ENCODE measurements at regions not wholly inside any gene's neighbourhood (a gene's known extent, or its start where the extent isn't known, plus 50 kb on each side); places are given as distances from the start of the nearest gene placed in this dataset.

GRCh38 chr7:33813331-33813730 is 92.0 kb upstream of the BMPER start:
- no peak overlapping the region for H3K27ac Mint-ChIP-seq

GRCh38 chr7:33814400-33814799 is 90.9 kb upstream of the BMPER start:
- no peak for DNase-seq
- Mint-ChIP-seq H3K27ac (no peak overlapping the region), H3K4me3 (no peak overlapping the region), H3K36me3 (no peaks in the 10 kb centered on the region), H3K4me1 (no peaks in the 10 kb centered on the region), H3K27me3 (peaks cover 5 to 17% (median 7%) of the 10 kb centered on the region in 3 donors), H3K9me3 (peaks cover 0 to 6% (median 2%) of the 10 kb centered on the region in 7 donors)
- no peak for ATAC-seq (ENCODE audit: low read depth in 2 of 2)

More at GRCh38 chr7:33813331-33813730, 92.0 kb upstream of the BMPER start:
- Mint-ChIP-seq H3K4me3 (no peak overlapping the region), H3K36me3 (no peaks in the 10 kb centered on the region), H3K4me1 (no peaks in the 10 kb centered on the region), H3K9me3 (peaks cover 0 to 6% (median 2%) of the 10 kb centered on the region in 7 donors), H3K27me3 (peaks cover 5 to 17% (median 7%) of the 10 kb centered on the region in 3 donors)
- no peak for DNase-seq
- no peak for ATAC-seq (ENCODE audit: low read depth in 2 of 2)

- H3K4me3 Mint-ChIP-seq: no peak overlapping the region
- H3K27me3 Mint-ChIP-seq: peaks cover 5 to 17% (median 7%) of the 10 kb centered on the region in 3 donors
- ATAC-seq (ENCODE audit: low read depth in 2 of 2) (no peak), DNase-seq (no peak)
- peaks cover 2 to 11% (median 5%) of the 10 kb centered on the region in 7 donors for H3K9me3 Mint-ChIP-seq
- no peaks in the 10 kb centered on the region for H3K4me1 Mint-ChIP-seq
- peaks cover 0 to 3% of the 10 kb centered on the region in 2 donors for H3K36me3 Mint-ChIP-seq
- no peak overlapping the region for H3K27ac Mint-ChIP-seq
Measured at GRCh38 chr7:33814936-33815335, 90.4 kb upstream of the BMPER start.

GRCh38 chr7:33815336-33815735 is 90.0 kb upstream of the BMPER start:
- H3K36me3 Mint-ChIP-seq: peaks cover 0 to 7% of the 10 kb centered on the region in 2 donors
- H3K27ac Mint-ChIP-seq: no peak overlapping the region
- H3K9me3 Mint-ChIP-seq: peaks cover 5 to 15% (median 8%) of the 10 kb centered on the region in 7 donors
- DNase-seq (no peak), ATAC-seq (ENCODE audit: low read depth in 2 of 2) (no peak)
- H3K4me1 Mint-ChIP-seq: no peaks in the 10 kb centered on the region
- no peak overlapping the region for H3K4me3 Mint-ChIP-seq
- H3K27me3 Mint-ChIP-seq: peaks cover 5 to 17% (median 7%) of the 10 kb centered on the region in 3 donors

- Mint-ChIP-seq H3K4me1 (no peaks in the 10 kb centered on the region), H3K4me3 (no peak overlapping the region), H3K9me3 (peaks cover 7 to 19% (median 10%) of the 10 kb centered on the region in 7 donors), H3K27me3 (peaks cover 7 to 17% (median 8%) of the 10 kb centered on the region in 3 donors), H3K27ac (no peak overlapping the region), H3K36me3 (peaks cover 0 to 10% of the 10 kb centered on the region in 2 donors)
- no peak for DNase-seq
- ATAC-seq (ENCODE audit: low read depth in 2 of 2): no peak
Measured at GRCh38 chr7:33816106-33816505, 89.2 kb upstream of the BMPER start.

GRCh38 chr7:33819658-33820057 is 85.7 kb upstream of the BMPER start:
- H3K4me1 Mint-ChIP-seq: no peaks in the 10 kb centered on the region
- H3K27me3 Mint-ChIP-seq: peaks cover 7 to 15% (median 12%) of the 10 kb centered on the region in 3 donors
- no peak for ATAC-seq (ENCODE audit: low read depth in 2 of 2)
- no peak overlapping the region for H3K4me3 Mint-ChIP-seq
- H3K36me3 Mint-ChIP-seq: peaks cover 0 to 10% of the 10 kb centered on the region in 2 donors
- peaks cover 5 to 13% (median 9%) of the 10 kb centered on the region in 7 donors for H3K9me3 Mint-ChIP-seq
- H3K27ac Mint-ChIP-seq: no peak overlapping the region
- DNase-seq: no peak

GRCh38 chr7:33820206-33820605 is 85.1 kb upstream of the BMPER start:
- ATAC-seq (ENCODE audit: low read depth in 2 of 2) (no peak), DNase-seq (no peak)
- peaks cover 5 to 13% (median 9%) of the 10 kb centered on the region in 7 donors for H3K9me3 Mint-ChIP-seq
- no peak overlapping the region for H3K27ac Mint-ChIP-seq
- H3K36me3 Mint-ChIP-seq: peaks cover 0 to 10% of the 10 kb centered on the region in 2 donors
- H3K27me3 Mint-ChIP-seq: peaks cover 7 to 12% (median 10%) of the 10 kb centered on the region in 3 donors
- H3K4me1 Mint-ChIP-seq: no peaks in the 10 kb centered on the region
- H3K4me3 Mint-ChIP-seq: no peak overlapping the region

GRCh38 chr7:33821970-33822369 is 83.4 kb upstream of the BMPER start:
- DNase-seq: no peak
- Mint-ChIP-seq H3K4me3 (no peak overlapping the region), H3K27ac (no peak overlapping the region), H3K27me3 (peaks cover 7 to 9% (median 8%) of the 10 kb centered on the region in 3 donors), H3K36me3 (peaks cover 0 to 10% of the 10 kb centered on the region in 2 donors), H3K4me1 (no peaks in the 10 kb centered on the region), H3K9me3 (peaks cover 5 to 13% (median 9%) of the 10 kb centered on the region in 7 donors)
- no peak for ATAC-seq (ENCODE audit: low read depth in 2 of 2)

- no peak for DNase-seq
- peaks cover 5 to 13% (median 9%) of the 10 kb centered on the region in 7 donors for H3K9me3 Mint-ChIP-seq
- no peaks in the 10 kb centered on the region for H3K4me1 Mint-ChIP-seq
- peaks cover 0 to 10% of the 10 kb centered on the region in 2 donors for H3K36me3 Mint-ChIP-seq
- H3K27ac Mint-ChIP-seq: no peak overlapping the region
- ATAC-seq (ENCODE audit: low read depth in 2 of 2): no peak
- H3K27me3 Mint-ChIP-seq: peaks cover 0 to 7% (median 0%) of the 10 kb centered on the region in 3 donors
- H3K4me3 Mint-ChIP-seq: no peak overlapping the region
Measured at GRCh38 chr7:33823913-33824312, 81.4 kb upstream of the BMPER start.

- DNase-seq (no peak), ATAC-seq (ENCODE audit: low read depth in 2 of 2) (no peak)
- Mint-ChIP-seq H3K36me3 (peaks cover 0 to 6% of the 10 kb centered on the region in 2 donors), H3K4me1 (no peaks in the 10 kb centered on the region), H3K4me3 (no peak overlapping the region), H3K27me3 (peaks cover 0 to 9% (median 1%) of the 10 kb centered on the region in 3 donors), H3K9me3 (peaks cover 2 to 12% (median 7%) of the 10 kb centered on the region in 7 donors), H3K27ac (no peak overlapping the region)
Measured at GRCh38 chr7:33824911-33825459, 80.4 kb upstream of the BMPER start.

GRCh38 chr7:33825644-33826043 is 79.7 kb upstream of the BMPER start:
- no peak for DNase-seq
- no peaks in the 10 kb centered on the region for H3K36me3 Mint-ChIP-seq

GRCh38 chr7:33829536-33829935 is 75.8 kb upstream of the BMPER start:
- H3K36me3 Mint-ChIP-seq: no peaks in the 10 kb centered on the region
- peaks cover 0 to 6% (median 4%) of the 10 kb centered on the region in 3 donors for H3K27me3 Mint-ChIP-seq
- no peak overlapping the region for H3K4me3 Mint-ChIP-seq
- peaks cover 0 to 9% (median 3%) of the 10 kb centered on the region in 7 donors for H3K9me3 Mint-ChIP-seq
- H3K4me1 Mint-ChIP-seq: no peaks in the 10 kb centered on the region
- no peak overlapping the region for H3K27ac Mint-ChIP-seq
- no peak for ATAC-seq (ENCODE audit: low read depth in 2 of 2)
- DNase-seq: no peak

More at GRCh38 chr7:33825644-33826043, 79.7 kb upstream of the BMPER start:
- H3K4me3 Mint-ChIP-seq: no peak overlapping the region
- ATAC-seq (ENCODE audit: low read depth in 2 of 2): no peak
- peaks cover under 1 to 9% (median 4%) of the 10 kb centered on the region in 7 donors for H3K9me3 Mint-ChIP-seq
- no peak overlapping the region for H3K27ac Mint-ChIP-seq
- peaks cover 0 to 8% (median 6%) of the 10 kb centered on the region in 3 donors for H3K27me3 Mint-ChIP-seq
- H3K4me1 Mint-ChIP-seq: no peaks in the 10 kb centered on the region

GRCh38 chr7:33831389-33832141 is 73.8 kb upstream of the BMPER start:
- H3K4me1 Mint-ChIP-seq: no peaks in the 10 kb centered on the region
- H3K9me3 Mint-ChIP-seq: peaks cover under 1 to 9% (median 4%) of the 10 kb centered on the region in 7 donors
- H3K27ac Mint-ChIP-seq: no peak overlapping the region

GRCh38 chr7:33832271-33832721 is 73.0 kb upstream of the BMPER start:
- ATAC-seq (ENCODE audit: low read depth in 2 of 2): no peak
- Mint-ChIP-seq H3K27ac (no peak overlapping the region), H3K9me3 (peaks cover 2 to 13% (median 11%) of the 10 kb centered on the region in 7 donors)

More at GRCh38 chr7:33831389-33832141, 73.8 kb upstream of the BMPER start:
- ATAC-seq (ENCODE audit: low read depth in 2 of 2) (no peak), DNase-seq (no peak)
- Mint-ChIP-seq H3K27me3 (peaks cover 0 to 6% (median 3%) of the 10 kb centered on the region in 3 donors), H3K36me3 (peaks cover 0 to 3% of the 10 kb centered on the region in 2 donors), H3K4me3 (no peak overlapping the region)

More at GRCh38 chr7:33832271-33832721, 73.0 kb upstream of the BMPER start:
- Mint-ChIP-seq H3K4me1 (no peaks in the 10 kb centered on the region), H3K36me3 (peaks cover 0 to 8% of the 10 kb centered on the region in 2 donors), H3K27me3 (peaks cover 0 to 6% (median 3%) of the 10 kb centered on the region in 3 donors), H3K4me3 (no peak overlapping the region)
- DNase-seq: no peak

Data from naive B cell (primary cell).